MM.1S (cell line): ENCODE measurements at regions not wholly inside any gene's neighbourhood (a gene's known extent, or its start where the extent isn't known, plus 50 kb on each side); places are given as distances from the start of the nearest gene placed in this dataset.

ENCODE experiments used
- DNase-seq: peaks from one replicate; pipeline ENCODE4 v3.0.0-alpha.2; 2015
- H2AFZ ChIP-seq: fragments of 300-600 bp; sonication (generic); 2 replicates; pipeline ENCODE4 v1.6.0; 2016; ENCODE audit warnings: antibody characterized with exemption, low read length
- H3F3A ChIP-seq: fragments of 300-600 bp; sonication (generic); 2 replicates; pipeline ENCODE4 v1.6.1; 2016; ENCODE audit warnings: mild to moderate bottlenecking, antibody characterized with exemption, low read length, moderate library complexity, mixed read lengths; ENCODE audit not compliant: insufficient read depth
- H3K27ac ChIP-seq: fragments of 300-600 bp; sonication (generic); 2 replicates; pipeline ENCODE4 v1.5.1; 2016; ENCODE audit warnings: mild to moderate bottlenecking, low read length
- H3K27me3 ChIP-seq: fragments of 300-600 bp; sonication (generic); replicated peaks from 2 replicates; pipeline ENCODE4 v1.6.0; 2016; ENCODE audit warnings: low read length; ENCODE audit not compliant: insufficient read depth
- H3K36me3 ChIP-seq: fragments of 300-600 bp; sonication (generic); replicated peaks from 2 replicates; pipeline ENCODE4 v1.6.1; 2016; ENCODE audit warnings: mild to moderate bottlenecking, low read length, mixed read lengths; ENCODE audit not compliant: insufficient read depth
- H3K4me1 ChIP-seq: fragments of 300-600 bp; sonication (generic); 2 replicates; pipeline ENCODE4 v1.6.1; 2016; ENCODE audit warnings: low read length, mixed read lengths
- H3K4me2 ChIP-seq: fragments of 300-600 bp; sonication (generic); 2 replicates; pipeline ENCODE4 v1.6.0; 2016; ENCODE audit warnings: low read depth, low read length
- H3K4me3 ChIP-seq: fragments of 300-600 bp; sonication (generic); 2 replicates; pipeline ENCODE4 v1.5.1; 2016; ENCODE audit warnings: low read length, mixed read lengths
- H3K79me2 ChIP-seq: fragments of 300-600 bp; sonication (generic); 2 replicates; pipeline ENCODE4 v1.6.1; 2016; ENCODE audit warnings: mixed run types, low read length, mixed read lengths
- H3K9ac ChIP-seq: fragments of 300-600 bp; sonication (generic); 2 replicates; pipeline ENCODE4 v1.6.1; 2016; ENCODE audit warnings: low read length, mixed read lengths
- H3K9me2 ChIP-seq: fragments of 300-600 bp; sonication (generic); replicated peaks from 2 replicates; pipeline ENCODE4 v1.6.1; 2016; ENCODE audit warnings: mild to moderate bottlenecking, low read length, mixed read lengths; ENCODE audit not compliant: insufficient read depth
- H3K9me3 ChIP-seq: fragments of 300-600 bp; sonication (generic); replicated peaks from 2 replicates; pipeline ENCODE4 v1.6.1; 2016; ENCODE audit warnings: mild to moderate bottlenecking, low read length, mixed read lengths; ENCODE audit not compliant: insufficient read depth
- H4K20me1 ChIP-seq: fragments of 300-600 bp; sonication (generic); 2 replicates; pipeline ENCODE4 v1.6.1; 2016; ENCODE audit warnings: mild to moderate bottlenecking, low read length, moderate library complexity, mixed read lengths; ENCODE audit not compliant: insufficient read depth
- CTCF ChIP-seq: fragments of 300-600 bp; sonication (generic); IDR thresholded peaks from 2 replicates; pipeline ENCODE4 v1.5.1; 2016; ENCODE audit warnings: antibody characterized with exemption, low read length, mixed read lengths
- EZH2 ChIP-seq: fragments of 300-600 bp; sonication (generic); optimal IDR thresholded peaks from 2 replicates; pipeline ENCODE3; 2017; ENCODE audit warnings: low read depth, mild to moderate bottlenecking, antibody characterized with exemption, low read length, mixed read lengths
- EZH2phosphoT487 ChIP-seq: fragments of 300-600 bp; sonication (generic); IDR thresholded peaks from 2 replicates; pipeline ENCODE4 v1.6.1; 2018; ENCODE audit warnings: antibody characterized with exemption, low read length

DNA sequence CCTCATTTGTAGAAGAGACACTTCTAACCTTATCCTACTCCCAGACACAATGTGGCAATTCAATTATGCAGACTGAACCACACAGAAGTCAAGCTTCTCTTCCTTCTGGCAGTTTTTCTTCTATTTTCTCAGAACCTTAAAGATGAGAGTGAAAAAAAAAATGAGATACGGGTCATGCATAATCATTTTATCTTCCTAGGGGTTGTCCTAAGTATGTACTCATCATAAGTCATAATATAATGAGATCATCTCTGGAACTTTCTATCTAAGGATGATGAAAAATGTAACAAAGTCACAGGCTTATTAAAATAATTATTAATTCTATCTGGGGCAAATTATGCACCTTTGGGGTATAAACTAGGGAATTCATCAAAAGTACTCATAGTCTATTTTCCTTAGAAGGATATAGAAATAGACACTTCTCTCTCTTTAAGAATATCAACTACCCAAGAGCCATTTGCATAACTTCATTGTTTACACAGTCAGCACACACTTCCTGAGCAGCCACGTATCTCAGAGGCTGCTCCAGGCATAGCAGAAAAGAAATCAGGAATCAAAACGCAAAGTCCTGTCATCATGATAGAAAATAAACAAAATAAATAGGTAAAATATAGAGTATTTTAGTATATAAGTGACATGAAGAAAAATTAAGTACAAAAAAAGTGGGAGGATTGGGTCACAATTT is 345.9 kb upstream of the SPHKAP start:
- H3K9me2 ChIP-seq, result no peaks in the 10 kb centered on the region

DNA sequence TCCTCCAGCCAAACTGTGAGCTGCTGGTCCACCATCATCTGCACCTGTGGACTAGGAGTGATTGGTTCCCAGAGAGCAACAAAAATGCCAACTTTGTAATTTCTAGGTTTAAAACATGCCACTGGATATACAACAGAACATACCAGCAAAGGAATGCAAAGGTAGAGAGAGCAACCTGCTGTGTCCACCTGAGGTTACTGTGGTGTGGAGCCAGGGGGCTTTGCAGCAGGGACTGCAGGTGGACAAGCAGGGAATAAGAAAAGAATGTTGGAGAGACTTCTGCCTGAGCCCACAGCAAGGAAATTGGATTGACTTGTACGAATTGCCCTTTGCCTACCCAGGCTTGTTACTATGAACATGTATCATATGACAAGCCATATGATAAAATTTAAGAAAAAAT is 345.2 kb upstream of the SPHKAP start:
- peaks cover under 1% of the 10 kb centered on the region; the same call in 1 of the 2 replicates for H3F3A ChIP-seq
- no peaks in the 10 kb centered on the region for H3K27me3 ChIP-seq

More for the DNA sequence above, 345.9 kb upstream of the SPHKAP start:
- H3K36me3 ChIP-seq, result no peaks in the 10 kb centered on the region
- no peaks in the 10 kb centered on the region for H3K79me2 ChIP-seq
- H3K27me3 ChIP-seq, result no peaks in the 10 kb centered on the region
- H4K20me1 ChIP-seq, result no peaks in the 10 kb centered on the region
- H3K27ac ChIP-seq, result no peak overlapping the region
- H3F3A ChIP-seq, result peaks cover 6% of the 10 kb centered on the region; the same call in 1 of the 2 replicates
- no peak overlapping the region for H3K9ac ChIP-seq
- H2AFZ ChIP-seq, result no peak overlapping the region
- no peak for DNase-seq
- H3K9me3 ChIP-seq, result no peaks in the 10 kb centered on the region
- H3K4me3 ChIP-seq, result no peak overlapping the region
- no peak for TF ChIP-seq EZH2phosphoT487
- no peak for TF ChIP-seq EZH2
- TF ChIP-seq CTCF, result no peak
- no peak overlapping the region for H3K4me2 ChIP-seq
- peaks cover 9% of the 10 kb centered on the region for H3K4me1 ChIP-seq

DNA sequence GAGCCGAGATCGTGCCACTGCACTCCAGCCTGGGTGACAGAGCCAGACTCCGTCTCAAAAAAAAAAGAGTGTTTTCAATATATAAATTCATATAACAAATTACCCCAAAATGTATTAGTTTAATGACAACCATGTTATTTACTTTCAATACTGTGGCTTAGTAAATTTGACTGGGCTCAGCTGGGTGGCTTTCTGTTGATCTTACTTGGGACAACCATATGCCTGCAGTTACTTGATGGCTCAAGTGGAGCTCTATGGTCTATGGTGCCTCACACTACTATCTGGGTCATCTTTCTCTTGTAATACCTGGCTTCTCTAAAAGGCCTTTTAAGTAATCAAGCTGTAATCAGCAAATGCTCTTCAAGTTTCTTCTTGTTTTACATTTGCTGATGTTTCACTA is 341.5 kb upstream of the SPHKAP start:
- H3K9me3 ChIP-seq, result no peaks in the 10 kb centered on the region
- no peaks in the 10 kb centered on the region for H3K27me3 ChIP-seq
- H3F3A ChIP-seq, result no peaks in the 10 kb centered on the region
- DNase-seq, result no peak
- H3K4me3 ChIP-seq, result no peak overlapping the region
- TF ChIP-seq EZH2 (no peak), CTCF (no peak), EZH2phosphoT487 (no peak)
- H3K36me3 ChIP-seq, result no peaks in the 10 kb centered on the region
- H3K79me2 ChIP-seq, result no peaks in the 10 kb centered on the region
- no peak overlapping the region for H3K27ac ChIP-seq
- H3K9me2 ChIP-seq, result no peaks in the 10 kb centered on the region
- H2AFZ ChIP-seq, result no peak overlapping the region
- no peak overlapping the region for H3K4me2 ChIP-seq
- H4K20me1 ChIP-seq, result no peaks in the 10 kb centered on the region
- no peaks in the 10 kb centered on the region for H3K4me1 ChIP-seq
- no peak overlapping the region for H3K9ac ChIP-seq

More for the DNA sequence above, 345.2 kb upstream of the SPHKAP start:
- H3K9me3 ChIP-seq, result no peaks in the 10 kb centered on the region
- peaks cover 3% of the 10 kb centered on the region for H3K4me1 ChIP-seq
- TF ChIP-seq CTCF (no peak), EZH2 (no peak), EZH2phosphoT487 (no peak)
- no peaks in the 10 kb centered on the region for H3K79me2 ChIP-seq
- H3K27ac ChIP-seq, result no peak overlapping the region
- no peaks in the 10 kb centered on the region for H4K20me1 ChIP-seq
- no peak for DNase-seq
- no peak overlapping the region for H3K4me2 ChIP-seq
- no peak overlapping the region for H3K9ac ChIP-seq
- no peak overlapping the region for H3K4me3 ChIP-seq
- no peaks in the 10 kb centered on the region for H3K36me3 ChIP-seq
- H2AFZ ChIP-seq, result no peak overlapping the region
- no peaks in the 10 kb centered on the region for H3K9me2 ChIP-seq
